HG03439 (cell line): ENCODE measurements at regions not wholly inside any gene's neighbourhood (a gene's known extent, or its start where the extent isn't known, plus 50 kb on each side); places are given as distances from the start of the nearest gene placed in this dataset.

Source experiments
- ATAC-seq: cut with Tn5 transposase; IDR thresholded peaks from one replicate; pipeline ENCODE4 v1.9.1; 2021; ENCODE audit warnings: mild to moderate bottlenecking, moderate library complexity; ENCODE audit not compliant: unreplicated experiment

DNA sequence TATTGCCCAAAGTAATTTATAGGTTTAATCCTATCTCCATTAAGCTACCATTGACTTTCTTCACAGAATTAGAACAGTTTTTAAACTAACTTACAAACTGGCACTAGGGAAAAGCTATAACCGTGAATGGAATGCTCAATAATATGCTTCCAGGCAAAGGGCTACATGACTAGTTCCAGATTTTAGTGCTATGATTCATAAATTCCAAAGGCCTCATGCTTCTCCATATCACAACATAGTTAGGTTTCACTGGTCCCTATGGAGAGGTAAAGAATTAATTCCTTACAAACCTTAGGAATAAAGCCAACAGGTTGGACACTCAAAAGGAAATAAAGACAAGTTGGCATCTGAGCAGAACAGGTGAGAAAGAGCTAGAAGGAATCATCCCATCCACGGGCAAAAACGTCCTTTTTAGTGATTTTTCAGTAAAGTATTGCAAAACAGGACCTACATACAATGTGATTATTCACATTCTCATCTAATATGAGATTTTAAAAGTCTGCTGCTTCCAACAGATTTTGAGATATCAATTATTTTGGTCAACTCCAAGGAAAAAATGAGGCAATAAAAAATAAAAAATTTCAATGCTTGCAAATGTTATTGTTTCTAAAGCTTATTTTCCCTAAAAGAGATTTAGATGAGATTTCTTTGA is 97.0 kb upstream of the TARS1 start:
- ATAC-seq, result no peak

DNA sequence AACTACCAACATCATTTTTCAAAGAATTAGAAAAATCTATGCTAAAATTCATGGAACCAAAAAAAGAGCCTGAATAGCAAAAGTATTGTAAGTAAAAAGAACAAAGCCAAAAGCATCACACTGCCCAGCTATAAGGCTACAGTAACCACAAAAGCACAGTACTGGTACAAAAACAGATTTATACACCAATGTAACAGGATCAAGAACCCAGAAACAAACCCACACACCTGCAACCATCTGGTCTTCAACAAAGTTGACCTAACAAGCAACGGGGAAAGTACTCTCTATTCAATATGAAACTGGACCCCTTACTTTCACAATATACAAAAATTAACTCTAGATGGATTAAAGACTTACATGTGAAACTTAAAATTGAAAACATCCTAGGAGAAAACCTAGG is 94.2 kb upstream of the TARS1 start:
- ATAC-seq, result no peak

DNA sequence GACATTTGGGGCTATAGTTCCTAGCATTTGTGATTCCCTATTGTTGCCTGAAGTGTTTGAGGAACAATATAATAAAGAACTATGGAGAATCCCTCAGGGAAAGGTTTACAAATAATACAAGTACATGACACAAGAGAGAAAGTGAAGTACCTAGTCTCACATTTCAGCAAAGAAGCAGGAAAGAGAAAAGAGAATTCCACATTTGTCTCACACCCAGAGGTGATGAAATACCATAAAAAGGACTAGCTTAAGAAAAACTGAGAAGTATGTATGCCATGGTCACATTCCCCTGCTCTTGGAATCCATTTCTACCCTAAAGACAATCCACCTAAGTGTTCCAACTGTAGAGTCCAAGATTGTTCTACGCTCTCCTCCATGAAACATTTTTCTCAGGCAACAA is 79.0 kb upstream of the TARS1 start:
- no peak for ATAC-seq

DNA sequence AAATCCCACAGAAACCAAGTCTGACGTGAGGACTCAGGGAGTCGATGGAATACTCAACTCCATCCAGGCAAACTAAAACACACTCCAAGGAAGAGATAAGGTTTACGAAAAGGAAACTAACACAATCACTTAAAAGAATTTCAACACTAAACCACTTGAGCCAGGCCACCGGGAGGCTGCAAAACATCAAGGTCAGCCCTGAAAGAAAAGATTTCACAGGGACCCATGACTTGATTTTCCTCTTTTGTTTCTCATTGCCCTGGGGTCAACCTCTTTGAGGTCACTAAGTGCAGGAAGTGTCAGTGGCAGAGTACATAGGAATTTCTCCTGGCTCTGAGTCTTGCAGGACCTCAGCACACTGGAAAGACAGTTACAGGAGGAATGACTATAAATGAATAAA is 77.8 kb upstream of the TARS1 start:
- ATAC-seq, result no peak

DNA sequence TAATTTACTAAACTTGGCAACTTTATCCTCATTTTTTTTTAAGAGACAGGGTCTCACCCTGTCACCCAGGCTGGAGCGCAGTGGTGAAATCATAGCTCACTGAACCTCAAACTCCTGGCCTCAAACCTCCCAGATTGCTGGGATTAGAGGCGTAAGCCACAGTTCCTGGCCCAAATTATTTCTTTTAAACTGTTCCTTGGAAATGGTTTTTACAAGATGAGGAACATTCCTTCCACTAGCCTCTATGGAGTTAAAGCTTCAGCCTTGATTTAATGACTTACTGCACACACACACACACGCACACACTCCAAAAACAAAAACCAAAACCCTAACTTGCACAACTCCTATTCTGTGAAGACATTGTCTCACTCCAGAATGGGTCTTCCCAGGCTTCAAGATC is 77.2 kb upstream of the TARS1 start:
- ATAC-seq, result no peak

DNA sequence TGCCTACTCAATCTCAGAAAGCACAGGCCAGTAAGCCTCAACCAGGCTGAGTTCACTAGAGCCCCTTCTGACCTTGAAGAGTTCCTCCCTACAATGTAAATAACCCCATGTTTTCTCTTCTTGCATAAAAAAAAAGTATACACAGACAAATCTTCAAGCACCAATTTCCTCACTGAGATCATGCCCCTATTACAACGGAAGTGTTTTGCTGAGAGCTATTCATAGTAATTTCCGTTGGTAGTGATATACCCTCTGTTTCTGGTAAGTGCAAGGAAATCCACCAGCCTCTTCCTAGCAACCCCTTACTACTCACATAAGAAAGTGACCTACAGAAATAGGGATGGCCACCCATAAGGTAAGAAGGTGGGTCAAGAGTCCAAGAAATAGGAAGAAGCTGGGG is 76.4 kb upstream of the TARS1 start:
- no peak for ATAC-seq

DNA sequence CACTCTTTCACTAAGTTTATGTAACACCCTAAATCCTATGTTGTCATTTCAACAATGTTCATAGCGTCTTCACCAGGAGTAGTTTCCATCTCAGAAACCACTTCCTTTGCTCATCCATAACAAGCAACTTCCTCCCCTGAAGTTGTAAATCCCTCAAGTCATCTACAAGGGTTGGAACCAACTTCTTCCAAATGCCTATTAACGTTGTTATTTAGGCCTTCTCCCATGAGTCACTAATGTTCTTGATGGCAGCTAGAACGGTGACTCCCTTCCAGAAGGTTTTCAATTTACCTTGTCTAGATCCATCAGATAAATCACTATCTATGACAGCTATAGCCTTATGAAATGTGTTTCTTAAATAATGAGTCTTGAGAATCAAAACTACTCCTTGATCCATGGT is 73.3 kb upstream of the TARS1 start:
- ATAC-seq, result no peak

DNA sequence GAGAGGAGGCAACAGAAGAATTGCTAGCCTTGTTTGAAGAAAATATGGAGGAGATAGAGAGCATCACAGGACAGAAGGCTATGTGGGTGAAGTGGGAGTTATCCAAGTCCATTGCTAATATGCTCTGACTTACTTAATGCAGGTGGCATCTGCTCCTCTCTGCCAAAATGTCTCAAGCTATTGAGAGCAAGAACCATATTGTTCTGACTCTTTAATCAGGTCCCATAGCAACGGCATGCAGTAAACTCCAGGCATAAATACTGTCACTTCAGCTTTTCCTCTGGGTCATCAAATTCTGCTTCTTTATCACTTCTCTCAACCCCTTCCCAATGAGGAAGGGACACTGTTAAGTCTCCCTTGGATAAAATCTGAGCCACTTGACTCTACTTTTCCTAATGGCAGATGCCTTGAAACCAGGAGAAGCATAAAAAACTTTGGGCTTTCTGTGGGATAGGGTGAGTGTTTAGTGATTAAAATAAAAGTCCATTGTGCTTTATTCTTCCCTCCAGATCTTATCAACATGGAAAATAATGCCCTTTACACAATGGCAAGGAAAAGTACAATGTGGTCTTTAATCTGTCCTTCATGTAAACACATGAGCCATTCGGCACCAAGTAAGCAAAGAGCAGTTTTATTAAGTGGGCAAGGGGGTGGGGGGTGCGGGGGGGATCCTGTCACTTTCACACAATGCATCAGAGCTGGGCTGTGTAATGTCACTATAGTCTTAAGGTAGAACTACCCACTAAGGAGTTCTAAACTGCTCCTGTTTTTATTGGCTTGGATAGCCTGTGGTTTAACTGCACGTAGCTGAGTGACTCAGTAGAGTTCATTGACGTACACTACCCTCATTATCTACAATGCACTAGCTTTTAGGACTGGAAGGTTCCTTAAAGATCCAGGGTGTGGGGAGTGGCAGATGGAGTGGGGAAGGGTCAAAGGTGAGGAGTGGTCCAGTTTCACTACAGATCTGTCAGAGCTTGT is 71.0 kb upstream of the TARS1 start:
- no peak for ATAC-seq

DNA sequence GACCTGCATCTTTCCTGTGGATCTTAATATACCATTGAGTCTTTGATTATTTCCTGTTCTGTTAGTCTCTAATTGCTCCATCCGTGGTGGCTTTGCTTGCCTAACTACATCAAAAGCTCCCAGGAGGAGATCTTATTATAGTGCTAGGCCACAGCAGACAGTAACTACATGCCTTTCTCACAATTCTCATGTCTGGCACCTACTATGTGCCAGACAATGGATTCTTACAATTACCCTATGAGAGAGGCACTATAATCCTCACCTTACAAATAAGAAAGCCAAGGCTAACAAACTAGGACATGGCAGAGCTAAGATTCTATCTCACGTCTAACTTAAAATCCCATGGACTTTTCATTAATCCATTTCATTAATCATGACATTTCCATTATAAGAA is 70.3 kb upstream of the TARS1 start:
- no peak for ATAC-seq

DNA sequence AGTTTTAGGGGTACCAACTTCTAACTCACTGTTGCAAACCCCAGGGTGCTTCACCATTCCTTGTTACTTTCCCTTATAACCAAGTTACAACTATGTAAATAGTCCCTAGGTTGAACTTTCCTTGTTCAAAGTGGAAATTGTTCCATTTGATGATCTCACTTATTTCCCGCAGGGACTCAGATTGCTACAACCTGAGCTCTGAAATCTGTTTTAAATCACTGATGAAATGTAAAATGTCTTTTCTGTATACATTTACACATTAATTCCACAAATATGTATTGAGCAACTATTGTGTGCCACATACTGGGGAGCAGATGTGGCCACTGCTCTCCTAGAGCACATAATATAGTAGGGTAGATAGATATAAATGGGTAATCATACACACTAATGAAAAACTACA is 69.1 kb upstream of the TARS1 start:
- no peak for ATAC-seq

DNA sequence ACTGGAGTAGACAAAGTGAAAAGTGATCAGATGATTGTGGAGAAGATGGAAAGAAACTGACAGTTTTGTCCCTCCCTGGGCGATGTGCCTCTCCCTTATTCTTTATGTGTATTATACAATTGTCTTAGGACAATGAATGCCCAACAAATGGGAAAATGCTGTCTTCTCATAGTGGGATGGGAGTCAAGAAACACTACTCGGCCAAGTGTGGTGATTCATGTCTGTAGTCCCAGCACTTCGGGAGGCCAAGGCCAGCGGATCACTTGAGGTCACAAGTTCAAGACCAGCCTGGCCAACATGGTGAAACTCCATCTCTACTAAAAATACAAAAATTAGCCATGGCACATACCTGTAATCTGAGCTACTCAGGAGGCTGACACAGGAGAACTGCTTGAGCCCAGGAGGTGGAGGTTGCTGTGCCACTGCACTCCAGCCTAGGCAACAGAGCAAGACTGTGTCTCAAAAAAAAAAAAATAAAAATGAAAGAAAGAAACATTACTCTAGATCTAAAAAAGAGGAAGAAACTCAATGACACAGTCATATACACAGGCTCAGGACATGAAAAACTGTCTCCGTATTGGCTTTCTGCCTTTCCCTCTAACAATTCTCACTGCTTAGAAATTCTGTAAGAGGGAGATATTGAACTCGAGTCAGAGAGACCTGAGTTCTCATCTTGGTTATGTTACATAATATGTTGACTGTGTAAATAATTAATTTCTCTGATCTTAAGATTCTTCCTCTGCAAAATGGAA is 67.9 kb upstream of the TARS1 start:
- ATAC-seq, result no peak

DNA sequence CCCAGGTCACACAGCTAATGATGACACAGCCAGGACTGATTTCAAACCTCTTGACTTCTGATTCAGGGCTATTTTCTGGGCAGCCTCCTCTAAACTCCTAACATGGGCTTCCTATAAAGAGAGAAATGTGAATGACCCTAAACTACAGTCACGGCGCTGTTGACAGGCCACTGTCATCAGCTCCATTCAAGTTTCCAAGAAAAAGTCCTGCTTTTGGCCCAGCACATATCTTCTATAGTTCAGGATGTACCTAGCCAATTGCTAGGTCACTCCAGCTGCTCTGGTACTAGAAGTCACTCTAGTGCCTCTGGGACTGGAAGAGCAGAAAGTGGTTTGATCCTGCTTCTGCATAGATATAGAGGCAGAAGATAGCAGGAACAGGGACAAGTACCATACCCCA is 64.9 kb upstream of the TARS1 start:
- no peak for ATAC-seq

DNA sequence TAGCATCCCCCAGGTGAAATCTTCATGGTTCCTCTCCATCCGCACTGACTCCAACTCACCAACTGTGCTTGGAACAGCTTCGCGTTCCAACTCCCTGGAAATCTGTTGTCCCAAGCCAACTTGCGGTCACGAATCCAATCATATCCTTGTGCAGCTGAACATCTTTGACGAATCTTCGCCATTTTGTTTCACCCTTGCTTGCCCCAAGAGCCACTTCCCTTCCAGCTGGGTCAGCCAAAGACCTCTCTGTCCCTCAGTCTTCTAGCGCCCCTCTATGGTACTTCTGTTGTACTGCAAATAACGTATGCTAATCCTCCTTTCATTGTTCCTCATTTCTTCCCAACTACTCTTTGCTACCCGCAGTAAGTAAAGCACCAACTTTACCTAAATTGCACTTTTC is 61.0 kb upstream of the TARS1 start:
- ATAC-seq, result no peak

DNA sequence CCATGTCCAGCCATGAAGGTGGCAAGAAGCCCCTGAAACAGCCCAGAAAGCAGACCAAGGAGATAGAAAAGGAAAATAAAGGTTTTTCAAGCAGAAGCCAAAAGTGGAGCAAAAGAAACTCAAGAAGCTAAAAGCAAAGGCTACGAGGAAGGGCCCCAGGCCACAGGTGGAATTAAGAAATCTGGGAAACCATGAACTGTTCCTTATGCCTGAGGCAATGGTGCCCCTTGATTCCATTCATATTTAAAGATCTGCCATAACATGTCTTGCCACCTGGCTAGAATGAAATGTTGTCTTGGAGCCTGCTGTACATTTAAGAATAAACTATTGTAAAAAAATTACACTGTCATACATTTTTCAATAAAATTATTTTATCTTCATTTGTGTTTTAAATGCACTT is 59.5 kb upstream of the TARS1 start:
- no peak for ATAC-seq
